T-helper 17 cell (primary cell): ENCODE measurements at regions not wholly inside any gene's neighbourhood (a gene's known extent, or its start where the extent isn't known, plus 50 kb on each side); places are given as distances from the start of the nearest gene placed in this dataset.

Experiments used
- ATAC-seq: fragments of 150-1000 bp; cut with Tn5 transposase; 2 replicates; pipeline ENCODE4 v1.10.0; 2021; ENCODE audit warnings: mild to moderate bottlenecking, moderate library complexity
- DNase-seq, 3 donors: peaks; one replicate each; pipeline versions ENCODE4 v3.0.0 to v3.0.0-alpha.2; 2020 to 2021
- H3K9me3 ChIP-seq: one replicate; pipeline ENCODE4 v1.7.0; 2013; ENCODE audit warnings: low read length, mild to moderate bottlenecking; ENCODE audit not compliant: control insufficient read depth, poor library complexity, severe bottlenecking
- H3K27ac Mint-ChIP-seq: one replicate; pipeline ENCODE4 v1.8.0; 2022; ENCODE audit warnings: mild to moderate bottlenecking, moderate library complexity, mixed read lengths
- H3K27me3 Mint-ChIP-seq: one replicate; pipeline ENCODE4 v1.8.0; 2022; ENCODE audit warnings: mixed read lengths
- H3K36me3 Mint-ChIP-seq: one replicate; pipeline ENCODE4 v1.8.0; 2022; ENCODE audit warnings: low read depth, mixed read lengths
- H3K4me1 Mint-ChIP-seq: one replicate; pipeline ENCODE4 v1.8.0; 2022; ENCODE audit warnings: mild to moderate bottlenecking, mixed read lengths
- H3K4me3 Mint-ChIP-seq: one replicate; pipeline ENCODE4 v1.8.0; 2022; ENCODE audit warnings: mild to moderate bottlenecking, moderate library complexity, mixed read lengths

- Mint-ChIP-seq H3K4me3 (no peak overlapping the region), H3K27me3 (peaks cover 24% of the 10 kb centered on the region), H3K36me3 (no peaks in the 10 kb centered on the region), H3K27ac (no peak overlapping the region), H3K4me1 (no peaks in the 10 kb centered on the region)
- DNase-seq (no peak), ATAC-seq (no peak)
- H3K9me3 ChIP-seq: no peaks in the 10 kb centered on the region
Observed at GRCh38 chr10:2631557-2632205, 435.7 kb upstream of the PFKP start.

GRCh38 chr10:2628705-2629104 is 438.6 kb upstream of the PFKP start:
- H3K36me3 Mint-ChIP-seq: no peaks in the 10 kb centered on the region
- no peaks in the 10 kb centered on the region for H3K4me1 Mint-ChIP-seq
- peaks cover 8% of the 10 kb centered on the region for H3K27me3 Mint-ChIP-seq
- ATAC-seq: no peak
- DNase-seq: no peak
- no peaks in the 10 kb centered on the region for H3K9me3 ChIP-seq
- no peak overlapping the region for H3K27ac Mint-ChIP-seq
- H3K4me3 Mint-ChIP-seq: no peak overlapping the region

DNA sequence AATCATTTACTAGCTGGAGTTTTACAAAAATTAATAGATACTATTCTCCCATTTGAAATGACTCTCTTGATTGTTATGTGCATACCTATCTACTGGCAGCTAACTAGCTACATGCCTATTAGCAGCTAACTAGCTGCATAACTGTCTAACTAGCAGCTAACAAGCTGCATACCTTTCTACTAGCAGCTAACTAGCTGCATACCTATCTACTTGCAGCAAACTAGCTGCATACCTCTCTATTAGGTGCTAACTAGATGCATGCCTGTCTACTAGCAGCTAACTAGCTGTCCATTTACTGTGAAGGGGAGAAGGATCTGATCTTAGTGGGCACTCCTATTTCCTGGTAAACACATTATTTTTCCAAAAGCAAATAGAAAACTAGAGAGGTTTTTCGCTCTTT is 439.4 kb upstream of the PFKP start:
- peaks cover 6% of the 10 kb centered on the region for H3K27me3 Mint-ChIP-seq
- no peak overlapping the region for H3K4me3 Mint-ChIP-seq
- H3K9me3 ChIP-seq: no peaks in the 10 kb centered on the region
- no peaks in the 10 kb centered on the region for H3K36me3 Mint-ChIP-seq
- DNase-seq (no peak), ATAC-seq (no peak)
- no peak overlapping the region for H3K27ac Mint-ChIP-seq
- H3K4me1 Mint-ChIP-seq: no peaks in the 10 kb centered on the region

DNA sequence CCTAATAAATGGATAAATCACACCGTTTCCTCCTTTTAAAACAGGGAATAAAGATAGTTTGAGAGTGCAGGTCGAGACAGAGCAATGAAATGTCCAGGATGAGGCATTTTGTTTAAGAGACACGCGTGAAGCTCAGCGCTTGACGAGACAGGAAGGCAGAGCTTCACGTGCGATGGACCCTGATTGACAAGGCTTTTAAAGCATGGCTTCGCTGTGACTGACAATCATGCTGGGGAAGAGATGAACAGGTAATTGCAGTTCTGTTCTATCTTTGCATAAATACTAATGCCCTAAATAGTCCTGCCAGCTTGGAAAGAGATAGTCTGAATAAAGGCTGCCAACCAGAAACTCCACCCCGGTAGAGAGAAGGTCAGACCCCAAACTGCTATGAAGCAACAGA is 442.3 kb upstream of the PFKP start:
- Mint-ChIP-seq H3K4me1 (no peaks in the 10 kb centered on the region), H3K27ac (no peak overlapping the region), H3K36me3 (peaks cover 2% of the 10 kb centered on the region), H3K27me3 (peaks cover 6% of the 10 kb centered on the region), H3K4me3 (no peak overlapping the region)
- no peaks in the 10 kb centered on the region for H3K9me3 ChIP-seq
- ATAC-seq: no peak
- no peak for DNase-seq

GRCh38 chr10:2623675-2624274 is 443.6 kb upstream of the PFKP start:
- Mint-ChIP-seq H3K36me3 (peaks cover 2% of the 10 kb centered on the region), H3K27me3 (peaks cover 5% of the 10 kb centered on the region), H3K27ac (no peak overlapping the region), H3K4me1 (no peaks in the 10 kb centered on the region), H3K4me3 (no peak overlapping the region)
- H3K9me3 ChIP-seq: no peaks in the 10 kb centered on the region
- DNase-seq (no peak), ATAC-seq (no peak)

DNA sequence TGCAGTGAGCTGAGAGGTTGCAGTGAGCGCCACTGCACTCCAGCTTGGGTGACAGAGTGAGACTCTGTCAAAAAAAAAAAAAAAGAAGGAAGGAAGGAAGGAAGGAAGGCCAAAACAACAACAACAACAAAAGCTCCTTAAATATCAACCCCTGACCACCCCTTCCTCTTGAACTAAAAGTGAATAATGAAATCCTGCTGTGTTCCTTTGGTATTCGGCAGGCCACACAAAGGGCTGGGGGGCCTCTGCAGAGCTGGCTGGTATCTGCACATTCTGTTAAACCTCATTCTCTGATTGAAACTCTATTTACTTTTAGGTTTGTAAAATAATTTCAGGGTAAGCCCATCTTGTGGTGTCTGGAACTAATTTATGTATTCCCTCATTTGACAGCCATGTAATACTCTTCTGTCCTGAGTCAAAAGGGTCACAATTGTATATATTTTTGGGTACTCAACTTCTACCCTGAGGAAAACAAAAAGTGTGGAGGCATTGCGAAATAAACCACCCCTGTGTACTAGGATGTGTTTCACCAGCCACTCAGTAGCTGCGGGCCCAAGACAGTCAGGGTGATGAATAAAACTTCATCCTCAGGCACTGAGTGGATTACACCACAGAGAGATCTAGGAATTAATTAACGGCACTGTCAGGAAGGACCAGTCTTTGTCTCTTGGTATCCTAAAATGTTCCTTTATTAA is 446.4 kb upstream of the PFKP start:
- ATAC-seq: no peak
- H3K9me3 ChIP-seq: no peaks in the 10 kb centered on the region
- DNase-seq: no peak
- Mint-ChIP-seq H3K36me3 (peaks cover 2% of the 10 kb centered on the region), H3K27me3 (peaks cover 5% of the 10 kb centered on the region), H3K4me3 (no peak overlapping the region), H3K27ac (no peak overlapping the region), H3K4me1 (no peaks in the 10 kb centered on the region)

- no peaks in the 10 kb centered on the region for H3K9me3 ChIP-seq
- Mint-ChIP-seq H3K4me3 (no peak overlapping the region), H3K27me3 (peaks cover 5% of the 10 kb centered on the region), H3K36me3 (peaks cover 2% of the 10 kb centered on the region), H3K4me1 (no peaks in the 10 kb centered on the region), H3K27ac (no peak overlapping the region)
- ATAC-seq (no peak), DNase-seq (no peak)
Observed at GRCh38 chr10:2619916-2620315, 447.4 kb upstream of the PFKP start.

GRCh38 chr10:2619472-2619871 is 447.9 kb upstream of the PFKP start:
- no peaks in the 10 kb centered on the region for H3K9me3 ChIP-seq
- Mint-ChIP-seq H3K27ac (no peak overlapping the region), H3K36me3 (peaks cover 2% of the 10 kb centered on the region), H3K4me3 (no peak overlapping the region), H3K4me1 (no peaks in the 10 kb centered on the region), H3K27me3 (peaks cover 5% of the 10 kb centered on the region)
- ATAC-seq (no peak), DNase-seq (no peak)

GRCh38 chr10:2618690-2619089 is 448.7 kb upstream of the PFKP start:
- H3K27me3 Mint-ChIP-seq: peaks cover 5% of the 10 kb centered on the region
- H3K9me3 ChIP-seq: no peaks in the 10 kb centered on the region
- DNase-seq: no peak
- H3K4me3 Mint-ChIP-seq: no peak overlapping the region
- H3K4me1 Mint-ChIP-seq: no peaks in the 10 kb centered on the region
- peaks cover 2% of the 10 kb centered on the region for H3K36me3 Mint-ChIP-seq
- no peak overlapping the region for H3K27ac Mint-ChIP-seq
- no peak for ATAC-seq

- no peak overlapping the region for H3K27ac Mint-ChIP-seq
- DNase-seq (no peak), ATAC-seq (no peak)
- H3K4me1 Mint-ChIP-seq: no peaks in the 10 kb centered on the region
- peaks cover 5% of the 10 kb centered on the region for H3K27me3 Mint-ChIP-seq
- H3K36me3 Mint-ChIP-seq: no peaks in the 10 kb centered on the region
- H3K9me3 ChIP-seq: no peaks in the 10 kb centered on the region
- no peak overlapping the region for H3K4me3 Mint-ChIP-seq
Observed at GRCh38 chr10:2616215-2616614, 451.1 kb upstream of the PFKP start.

DNA sequence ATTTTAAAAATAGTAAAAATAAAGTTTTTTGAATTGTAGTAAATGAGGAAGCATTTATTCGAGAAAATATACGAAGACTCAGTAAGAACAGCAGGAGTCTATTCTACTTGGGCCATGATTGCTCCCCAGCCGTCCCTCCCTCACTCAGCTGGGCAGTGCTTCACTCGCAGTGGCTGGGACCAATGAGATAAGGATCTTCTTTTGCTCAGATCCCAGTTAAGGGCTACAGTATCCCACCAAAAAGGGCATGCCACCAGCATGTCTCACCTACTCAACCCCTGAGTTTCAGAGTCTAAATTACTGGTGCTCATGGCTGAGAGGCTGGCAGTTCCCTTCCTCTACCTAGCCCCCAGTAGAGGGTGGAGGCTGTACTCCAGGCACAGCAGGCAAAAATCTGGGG is 455.7 kb upstream of the PFKP start:
- DNase-seq (no peak), ATAC-seq (no peak)
- H3K27ac Mint-ChIP-seq: no peak overlapping the region
- H3K27me3 Mint-ChIP-seq: no peaks in the 10 kb centered on the region
- H3K4me3 Mint-ChIP-seq: no peak overlapping the region
- no peaks in the 10 kb centered on the region for H3K9me3 ChIP-seq
- H3K4me1 Mint-ChIP-seq: no peaks in the 10 kb centered on the region
- H3K36me3 Mint-ChIP-seq: no peaks in the 10 kb centered on the region

GRCh38 chr10:2610946-2611345 is 456.4 kb upstream of the PFKP start:
- no peak for ATAC-seq
- Mint-ChIP-seq H3K27ac (no peak overlapping the region), H3K4me3 (no peak overlapping the region), H3K27me3 (no peaks in the 10 kb centered on the region), H3K36me3 (no peaks in the 10 kb centered on the region), H3K4me1 (no peaks in the 10 kb centered on the region)
- H3K9me3 ChIP-seq: no peaks in the 10 kb centered on the region
- no peak for DNase-seq

DNA sequence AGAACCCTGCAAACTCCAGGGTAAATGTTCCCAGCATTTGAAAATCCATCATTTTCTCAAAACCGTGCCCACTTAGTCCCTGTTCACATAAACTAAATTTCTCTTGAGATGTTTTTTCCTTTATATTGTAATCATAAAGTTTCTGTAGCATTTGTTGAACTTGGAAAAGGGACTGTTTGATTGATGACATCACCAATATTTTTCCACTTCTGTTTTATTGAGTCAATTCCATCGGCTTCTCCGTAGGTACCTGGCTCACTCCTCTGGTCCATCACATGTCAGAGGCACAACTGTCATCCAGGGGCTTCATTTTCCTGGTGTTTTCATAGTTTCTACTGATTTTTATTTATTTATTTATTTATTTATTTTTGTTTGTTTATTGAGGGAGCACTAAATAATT is 462.5 kb upstream of the PFKP start:
- Mint-ChIP-seq H3K36me3 (no peaks in the 10 kb centered on the region), H3K4me3 (no peak overlapping the region), H3K27me3 (no peaks in the 10 kb centered on the region), H3K27ac (no peak overlapping the region), H3K4me1 (no peaks in the 10 kb centered on the region)
- H3K9me3 ChIP-seq: no peaks in the 10 kb centered on the region
- ATAC-seq (no peak), DNase-seq (no peak)

- H3K4me3 Mint-ChIP-seq: no peak overlapping the region
- no peaks in the 10 kb centered on the region for H3K27me3 Mint-ChIP-seq
- no peaks in the 10 kb centered on the region for H3K36me3 Mint-ChIP-seq
- no peaks in the 10 kb centered on the region for H3K4me1 Mint-ChIP-seq
- DNase-seq: no peak
- H3K27ac Mint-ChIP-seq: no peak overlapping the region
- no peak for ATAC-seq
- H3K9me3 ChIP-seq: no peaks in the 10 kb centered on the region
Observed at GRCh38 chr10:2599571-2599970, 467.8 kb upstream of the PFKP start.
